Natural killer cell (primary cell): ENCODE measurements at regions not wholly inside any gene's neighbourhood (a gene's known extent, or its start where the extent isn't known, plus 50 kb on each side); places are given as distances from the start of the nearest gene placed in this dataset.

ENCODE experiments used
- ATAC-seq, 3 donors: fragments of 150-1000 bp in 2 of 3; fragments of 200-7000 bp in 1 of 3; cut with Tn5 transposase; 1 replicate in 1 of 3; 2 replicates in 2 of 3; pipeline ENCODE4 v1.10.0; 2021; ENCODE audit warnings: mild to moderate bottlenecking in 2 of 3, moderate library complexity in 2 of 3
- DNase-seq, 2 donors: peaks; one replicate each; pipeline versions ENCODE4 v3.0.0 to v3.0.0-alpha.2; 2013 to 2021; ENCODE audit warnings: mixed read lengths in 1 of 2
- H3K27ac ChIP-seq: one replicate; pipeline ENCODE4 v1.5.1; 2013; ENCODE audit warnings: mild to moderate bottlenecking, low read length
- H3K27me3 ChIP-seq: one replicate; pipeline ENCODE4 v1.6.1; 2013; ENCODE audit warnings: low read length; ENCODE audit not compliant: control insufficient read depth, insufficient read depth
- H3K36me3 ChIP-seq: one replicate; pipeline ENCODE4 v1.6.1; 2013; ENCODE audit warnings: low read length; ENCODE audit not compliant: control insufficient read depth, insufficient read depth
- H3K4me1 ChIP-seq: one replicate; pipeline ENCODE4 v1.6.1; 2013; ENCODE audit warnings: low read length; ENCODE audit not compliant: control insufficient read depth, insufficient read depth
- H3K4me3 ChIP-seq: one replicate; pipeline ENCODE4 v1.5.1; 2013; ENCODE audit warnings: low read length
- H3K9me3 ChIP-seq: one replicate; pipeline ENCODE4 v1.6.1; 2013; ENCODE audit warnings: low read length; ENCODE audit not compliant: control insufficient read depth, insufficient read depth
- H3K27ac Mint-ChIP-seq, 2 donors: one replicate each; pipeline ENCODE4 v1.8.0; 2022; ENCODE audit warnings: mild to moderate bottlenecking in 2 of 2, mixed read lengths in 2 of 2, moderate library complexity in 1 of 2
- H3K27me3 Mint-ChIP-seq, 2 donors: one replicate each; pipeline ENCODE4 v1.8.0; 2022; ENCODE audit warnings: low read depth in 2 of 2, mixed read lengths in 2 of 2
- H3K36me3 Mint-ChIP-seq: one replicate; pipeline ENCODE4 v1.8.0; 2022; ENCODE audit warnings: mixed read lengths
- H3K4me1 Mint-ChIP-seq, 2 donors: one replicate each; pipeline ENCODE4 v1.8.0; 2022; ENCODE audit warnings: mixed read lengths in 2 of 2
- H3K4me3 Mint-ChIP-seq: one replicate; pipeline ENCODE4 v1.8.0; 2022; ENCODE audit warnings: mild to moderate bottlenecking, moderate library complexity, mixed read lengths
- H3K9me3 Mint-ChIP-seq, 2 donors: one replicate each; pipeline ENCODE4 v1.8.0; 2022; ENCODE audit warnings: mixed read lengths in 2 of 2
- WGBS: methylation state at CpG from one replicate; pipeline ENCODE4 v1.1.7; 2013; ENCODE audit warnings: missing lambda C conversion rate; ENCODE audit not compliant: insufficient coverage; 5-methylcytosine and 5-hydroxymethylcytosine counted together
- intact Hi-C: fragments of 100-400 bp; cut with micrococcal nuclease; formaldehyde crosslinking; loops from one replicate; pipeline ENCODE4 v1.14.2; 2022
- TF ChIP-seq, protein P1 (sequence below): fragments of 200-600 bp; IDR thresholded peaks from one replicate; pipeline ENCODE4 v1.8.0; 2022; ENCODE audit warnings: antibody characterized with exemption

DNA sequence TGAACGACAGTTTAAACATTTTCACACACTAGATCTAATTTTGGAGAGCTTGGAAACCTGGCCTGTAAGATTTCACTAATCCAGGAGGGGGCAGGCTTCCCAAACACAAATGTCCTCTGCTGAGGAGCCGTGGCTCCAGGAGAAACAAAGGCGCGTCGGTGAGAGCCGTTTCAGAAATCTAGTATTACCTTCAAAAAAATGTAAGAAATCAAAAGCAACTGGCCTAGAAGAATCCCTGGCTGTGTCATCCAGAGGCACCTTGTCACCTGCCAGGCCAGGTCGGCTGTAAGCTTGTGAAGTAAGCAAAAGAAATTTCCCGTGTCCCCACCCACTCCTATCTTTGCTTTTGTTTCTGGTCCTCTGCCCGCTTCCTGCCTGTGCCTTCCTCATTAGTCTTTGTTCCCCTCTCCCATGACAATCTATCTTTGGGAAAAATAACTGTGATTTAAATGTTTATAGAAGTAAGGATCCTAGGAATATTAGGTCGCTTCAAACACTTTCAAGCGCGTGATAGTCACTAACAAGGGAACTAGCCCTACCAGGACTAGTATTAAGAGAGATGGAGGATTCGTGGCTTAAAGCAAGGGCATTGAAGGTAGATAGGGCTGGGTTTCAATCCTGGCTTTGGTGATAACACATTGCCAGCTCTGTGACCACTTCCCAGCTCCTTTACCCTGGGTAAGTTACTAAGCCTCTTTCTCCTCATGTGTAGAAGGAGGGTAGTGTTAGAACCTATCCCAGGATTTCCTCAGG is 99.5 kb upstream of the STK39 start:
- DNase-seq (peak; percentile 50 to 85), ATAC-seq (peak; percentile 81 to 96 (median 93))
- Histone ChIP-seq H3K27me3 (no peaks in the 10 kb centered on the region), H3K9me3 (no peaks in the 10 kb centered on the region), H3K36me3 (no peaks in the 10 kb centered on the region), H3K27ac (no peak overlapping the region), H3K4me3 (peak overlapping the region; percentile 36), H3K4me1 (peaks cover 6% of the 10 kb centered on the region)
- no peaks in the 10 kb centered on the region for H3K9me3 Mint-ChIP-seq
- peaks cover 9 to 10% of the 10 kb centered on the region in 2 donors for H3K4me1 Mint-ChIP-seq
- H3K36me3 Mint-ChIP-seq = no peaks in the 10 kb centered on the region
- WGBS = 28% methylated on average over 12 of the region's 13 CpGs
- peak overlapping the region; percentile 91 for H3K4me3 Mint-ChIP-seq
- peak overlapping the region in 1 of 2 donors; percentile 74 for H3K27ac Mint-ChIP-seq
- TF ChIP-seq, protein P1, sequence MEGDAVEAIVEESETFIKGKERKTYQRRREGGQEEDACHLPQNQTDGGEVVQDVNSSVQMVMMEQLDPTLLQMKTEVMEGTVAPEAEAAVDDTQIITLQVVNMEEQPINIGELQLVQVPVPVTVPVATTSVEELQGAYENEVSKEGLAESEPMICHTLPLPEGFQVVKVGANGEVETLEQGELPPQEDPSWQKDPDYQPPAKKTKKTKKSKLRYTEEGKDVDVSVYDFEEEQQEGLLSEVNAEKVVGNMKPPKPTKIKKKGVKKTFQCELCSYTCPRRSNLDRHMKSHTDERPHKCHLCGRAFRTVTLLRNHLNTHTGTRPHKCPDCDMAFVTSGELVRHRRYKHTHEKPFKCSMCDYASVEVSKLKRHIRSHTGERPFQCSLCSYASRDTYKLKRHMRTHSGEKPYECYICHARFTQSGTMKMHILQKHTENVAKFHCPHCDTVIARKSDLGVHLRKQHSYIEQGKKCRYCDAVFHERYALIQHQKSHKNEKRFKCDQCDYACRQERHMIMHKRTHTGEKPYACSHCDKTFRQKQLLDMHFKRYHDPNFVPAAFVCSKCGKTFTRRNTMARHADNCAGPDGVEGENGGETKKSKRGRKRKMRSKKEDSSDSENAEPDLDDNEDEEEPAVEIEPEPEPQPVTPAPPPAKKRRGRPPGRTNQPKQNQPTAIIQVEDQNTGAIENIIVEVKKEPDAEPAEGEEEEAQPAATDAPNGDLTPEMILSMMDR = peak; percentile 84
- intact Hi-C loops = loop anchor here (1.0 kb wide), 3 partner anchors 358 to 573 kb away; no protein-coding TSS in a partner anchor
- H3K27me3 Mint-ChIP-seq = peaks cover 0 to 7% of the 10 kb centered on the region in 2 donors

DNA sequence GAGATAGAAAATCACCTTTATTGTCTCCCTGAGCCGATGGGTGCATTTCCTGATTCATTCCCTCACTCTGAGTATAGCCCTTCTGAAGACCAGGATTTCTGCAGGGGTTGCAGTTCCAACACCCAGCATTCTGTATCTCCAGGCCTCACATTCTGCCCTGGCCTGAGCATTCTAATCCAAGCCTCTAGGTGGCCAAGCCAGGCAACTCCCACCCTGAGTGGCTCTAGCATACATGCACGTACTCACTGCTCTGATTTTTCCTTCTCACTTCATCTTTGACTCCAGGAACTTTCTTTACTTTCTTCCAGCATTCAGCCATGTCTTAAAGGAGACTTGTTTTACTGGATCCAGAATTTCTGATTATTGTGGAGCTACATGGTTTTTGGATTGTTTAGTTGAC is 100.7 kb upstream of the STK39 start:
- Histone ChIP-seq H3K4me1 (peaks cover 6% of the 10 kb centered on the region), H3K9me3 (no peaks in the 10 kb centered on the region), H3K36me3 (no peaks in the 10 kb centered on the region), H3K27ac (no peak overlapping the region), H3K27me3 (no peaks in the 10 kb centered on the region), H3K4me3 (no peak overlapping the region)
- TF ChIP-seq, protein P1 = no peak
- H3K4me1 Mint-ChIP-seq = peaks cover 9 to 10% of the 10 kb centered on the region in 2 donors
- intact Hi-C loops = loop anchor here (1.0 kb wide), 1 partner anchor 339 kb away; no protein-coding TSS in a partner anchor
- H3K9me3 Mint-ChIP-seq = no peaks in the 10 kb centered on the region
- no peak overlapping the region for H3K4me3 Mint-ChIP-seq
- 89% methylated on average over 2 of the region's 2 CpGs for WGBS
- peaks cover 0 to 7% of the 10 kb centered on the region in 2 donors for H3K27me3 Mint-ChIP-seq
- DNase-seq = peak in 1 of 2 donors; percentile 23
- H3K36me3 Mint-ChIP-seq = no peaks in the 10 kb centered on the region
- peak in 2 of 3 donors; percentile 37 to 56 for ATAC-seq
- H3K27ac Mint-ChIP-seq = no peak overlapping the region

DNA sequence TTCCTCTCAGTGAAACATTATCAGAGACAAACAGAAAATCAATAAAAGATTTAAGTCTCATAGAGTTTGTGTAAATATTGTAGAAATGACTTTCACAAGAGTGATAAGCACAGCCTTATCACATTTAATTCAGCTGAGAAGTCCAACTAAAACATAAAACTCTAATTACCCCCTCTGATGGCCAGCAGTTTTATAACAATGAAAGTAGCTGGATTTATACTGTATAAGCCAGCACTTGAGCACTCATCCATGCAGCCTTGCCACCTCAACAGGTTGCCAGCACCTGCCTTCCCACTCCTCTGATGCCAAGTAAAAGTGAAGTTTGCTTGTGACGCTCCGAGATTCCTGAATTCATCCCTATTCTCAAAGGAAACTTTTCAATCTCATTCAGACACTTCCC is 103.0 kb upstream of the STK39 start:
- H3K9me3 Mint-ChIP-seq = no peaks in the 10 kb centered on the region

More for the DNA sequence above, 103.0 kb upstream of the STK39 start:
- no peak overlapping the region for H3K4me3 ChIP-seq
- Mint-ChIP-seq H3K36me3 (no peaks in the 10 kb centered on the region), H3K4me3 (no peak overlapping the region), H3K4me1 (peaks cover 21 to 23% of the 10 kb centered on the region in 2 donors), H3K27me3 (peaks cover 0 to 7% of the 10 kb centered on the region in 2 donors), H3K27ac (no peak overlapping the region)
- 94% methylated on average over 2 of the region's 2 CpGs for WGBS
- H3K36me3 ChIP-seq = no peaks in the 10 kb centered on the region
- H3K27ac ChIP-seq = no peak overlapping the region
- TF ChIP-seq, protein P1 = no peak
- intact Hi-C loops = no loop called here
- peaks cover 9% of the 10 kb centered on the region for H3K4me1 ChIP-seq
- ATAC-seq = no peak
- no peaks in the 10 kb centered on the region for H3K9me3 ChIP-seq
- DNase-seq = no peak
- H3K27me3 ChIP-seq = no peaks in the 10 kb centered on the region
